ENCODE measurements at regions not wholly inside any gene's neighbourhood (a gene's known extent, or its start where the extent isn't known, plus 50 kb on each side); places are given as distances from the start of the nearest gene placed in this dataset.

GRCh38 chr12:78431931-78432330, 432.6 kb upstream of the SYT1 start:
- no peak for DNase-seq
- Mint-ChIP-seq H3K27me3 (no peaks in the 10 kb centered on the region), H3K36me3 (ENCODE audit: low read depth) (no peaks in the 10 kb centered on the region), H3K9me3 (peaks cover 3% of the 10 kb centered on the region), H3K4me1 (ENCODE audit: low read depth) (no peaks in the 10 kb centered on the region), H3K4me3 (no peak overlapping the region), H3K27ac (no peak overlapping the region)
- intact Hi-C loops (cut with DNase I, micrococcal nuclease), result no loop called here
- ChIA-PET POLR2A (no interaction called here), CTCF (no interaction called here)
- Histone ChIP-seq H3K27me3 (ENCODE audit: control insufficient read depth in 1 of 2, insufficient read depth in 2 of 2, low read length in 2 of 2) (no peaks in the 10 kb centered on the region), H3K4me3 (ENCODE audit: low read length) (no peak overlapping the region), H3K36me3 (ENCODE audit: insufficient read depth, low read length) (no peaks in the 10 kb centered on the region), H3K9me3 (ENCODE audit: control insufficient read depth in 1 of 2, insufficient read depth in 1 of 2, low read length in 2 of 2) (no peaks in the 10 kb centered on the region), H3K27ac (ENCODE audit: low read depth in 1 of 2, low read length in 2 of 2) (no peak overlapping the region), H3K4me1 (ENCODE audit: insufficient read depth, low read length) (no peaks in the 10 kb centered on the region)
- no peak for ATAC-seq (ENCODE audit: poor library complexity)
- no peak for TF ChIP-seq CTCF (IDR thresholded peaks at IDR 0.05)

- H3K4me1 ChIP-seq (ENCODE audit: insufficient read depth, low read length), result no peaks in the 10 kb centered on the region
- H3K4me3 Mint-ChIP-seq, result no peak overlapping the region
- H3K9me3 Mint-ChIP-seq, result peaks cover 23% of the 10 kb centered on the region
- DNase-seq (no peak), ATAC-seq (ENCODE audit: poor library complexity) (no peak)
- CTCF ChIA-PET, result no interaction called here
- H3K27me3 Mint-ChIP-seq, result no peaks in the 10 kb centered on the region
- intact Hi-C loops (cut with DNase I, micrococcal nuclease), result no loop called here
- no peaks in the 10 kb centered on the region for H3K36me3 Mint-ChIP-seq (ENCODE audit: low read depth)
- no peak overlapping the region for H3K27ac ChIP-seq (ENCODE audit: low read depth in 1 of 2, low read length in 2 of 2)
- H3K4me1 Mint-ChIP-seq (ENCODE audit: low read depth), result no peaks in the 10 kb centered on the region
- no peak for TF ChIP-seq CTCF (IDR thresholded peaks at IDR 0.05)
- no peak overlapping the region for H3K27ac Mint-ChIP-seq
- H3K27me3 ChIP-seq (ENCODE audit: control insufficient read depth in 1 of 2, insufficient read depth in 2 of 2, low read length in 2 of 2), result no peaks in the 10 kb centered on the region
- H3K36me3 ChIP-seq (ENCODE audit: insufficient read depth, low read length), result no peaks in the 10 kb centered on the region
- no peak overlapping the region for H3K4me3 ChIP-seq (ENCODE audit: low read length)
- peaks cover 0 to 4% of the 10 kb centered on the region in 2 experiments for H3K9me3 ChIP-seq (ENCODE audit: control insufficient read depth in 1 of 2, insufficient read depth in 1 of 2, low read length in 2 of 2)
- POLR2A ChIA-PET, result no interaction called here
Measured at GRCh38 chr12:78439666-78440065, 424.9 kb upstream of the SYT1 start.

- intact Hi-C loops (cut with DNase I, micrococcal nuclease), result no loop called here
- Histone ChIP-seq H3K27ac (ENCODE audit: low read depth in 1 of 2, low read length in 2 of 2) (no peak overlapping the region), H3K36me3 (ENCODE audit: insufficient read depth, low read length) (no peaks in the 10 kb centered on the region), H3K27me3 (ENCODE audit: control insufficient read depth in 1 of 2, insufficient read depth in 2 of 2, low read length in 2 of 2) (no peaks in the 10 kb centered on the region), H3K4me3 (ENCODE audit: low read length) (no peak overlapping the region), H3K9me3 (ENCODE audit: control insufficient read depth in 1 of 2, insufficient read depth in 1 of 2, low read length in 2 of 2) (peaks cover 0 to 4% of the 10 kb centered on the region in 2 experiments), H3K4me1 (ENCODE audit: insufficient read depth, low read length) (no peaks in the 10 kb centered on the region)
- ChIA-PET CTCF (no interaction called here), POLR2A (no interaction called here)
- Mint-ChIP-seq H3K27me3 (no peaks in the 10 kb centered on the region), H3K27ac (no peak overlapping the region), H3K9me3 (peaks cover 21% of the 10 kb centered on the region), H3K4me3 (no peak overlapping the region), H3K4me1 (ENCODE audit: low read depth) (no peaks in the 10 kb centered on the region), H3K36me3 (ENCODE audit: low read depth) (no peaks in the 10 kb centered on the region)
- no peak for TF ChIP-seq CTCF (IDR thresholded peaks at IDR 0.05)
- DNase-seq (no peak), ATAC-seq (ENCODE audit: poor library complexity) (no peak)
Measured at GRCh38 chr12:78441737-78442453, 422.7 kb upstream of the SYT1 start.
